A549 (cell line): ENCODE measurements at regions not wholly inside any gene's neighbourhood (a gene's known extent, or its start where the extent isn't known, plus 50 kb on each side); places are given as distances from the start of the nearest gene placed in this dataset.

Experiments used
- ATAC-seq, 2 experiments: fragments of 200-7000 bp in 1 of 2; fragments of >200 bp in 1 of 2; cut with Nextera tagmentation in 1 of 2; cut with Tn5 transposase in 1 of 2; 3 replicates each; pipeline versions ENCODE4 v1.8.0 to v1.9.1; 2018 to 2020; ENCODE audit warnings: mild to moderate bottlenecking in 1 of 2, moderate library complexity in 1 of 2
- CTCF ChIA-PET: fragments of 300-600 bp; sonication (Branson Sonifier 250); formaldehyde crosslinking; extraction: SDS; loops from one replicate; lab custom pipeline; 2021; ENCODE audit warnings: antibody characterized with exemption, inconsistent platforms; lab: Yijun Ruan, JAX
- POLR2A ChIA-PET: fragments of 350-600 bp; formaldehyde crosslinking; extraction: SDS; loops from one replicate; lab custom pipeline; 2021; ENCODE audit warnings: antibody characterized with exemption, inconsistent platforms; lab: Yijun Ruan, JAX
- DNase-seq, 2 experiments: peaks; one replicate each; pipeline versions ENCODE4 v3.0.0 to v3.0.0-alpha.2; 2011 to 2016; ENCODE audit warnings: low read depth in 1 of 2, low spot score in 1 of 2
- FAIRE-seq: peaks from 2 replicates; lab custom pipeline; 2011; peaks lifted over from hg19 to GRCh38; lab: Jason Lieb, UNC
- H3K27ac ChIP-seq, 2 experiments: fragments of >200 bp; sonication (Bioruptor Twin); formaldehyde crosslinking; 3 replicates each; pipeline ENCODE4 v1.5.1; 2016 to 2017
- H3K4me1 ChIP-seq: fragments of >200 bp; sonication (Bioruptor Twin); formaldehyde crosslinking; 3 replicates; pipeline ENCODE4 v1.6.1; 2016
- H3K4me2 ChIP-seq: fragments of >200 bp; sonication (Bioruptor Twin); formaldehyde crosslinking; 3 replicates; pipeline ENCODE4 v1.6.1; 2016
- H3K4me3 ChIP-seq: fragments of >200 bp; sonication (Bioruptor Twin); formaldehyde crosslinking; 3 replicates; pipeline ENCODE4 v1.5.1; 2016
- H3K9me3 ChIP-seq: fragments of >200 bp; sonication (Bioruptor Twin); formaldehyde crosslinking; 3 replicates; pipeline ENCODE4 v1.6.1; 2016
- CHD2 ChIP-seq: fragments of 150-350 bp; IDR thresholded peaks from 2 replicates; pipeline ENCODE4 v1.6.1; 2014; ENCODE audit warnings: low read length; ENCODE audit not compliant: partially characterized antibody
- CHD4 ChIP-seq: fragments of 200-600 bp; sonication (generic); IDR thresholded peaks from 2 replicates; pipeline ENCODE4 v1.6.1; 2016; ENCODE audit warnings: antibody characterized with exemption, mild to moderate bottlenecking, borderline replicate concordance
- EHF ChIP-seq: fragments of 250-450 bp; sonication (Bioruptor Pico); IDR thresholded peaks from 2 replicates; pipeline ENCODE4 v1.5.0; 2020; ENCODE audit warnings: mild to moderate bottlenecking
- FOSB ChIP-seq: fragments of 250-450 bp; sonication (Bioruptor Pico); IDR thresholded peaks from 2 replicates; pipeline ENCODE4 v1.5.0; 2020; ENCODE audit warnings: mild to moderate bottlenecking, moderate library complexity
- FOXS1 ChIP-seq: fragments of 250-450 bp; sonication (Bioruptor Pico); IDR thresholded peaks from 2 replicates; pipeline ENCODE4 v1.5.0; 2020; ENCODE audit warnings: mild to moderate bottlenecking, moderate library complexity
- HEYL ChIP-seq: fragments of 250-450 bp; sonication (Bioruptor Pico); IDR thresholded peaks from 2 replicates; pipeline ENCODE4 v1.8.0; 2021; ENCODE audit warnings: mild to moderate bottlenecking, moderate library complexity
- JUN ChIP-seq, 2 experiments: fragments of >200 bp; sonication (Bioruptor Twin); formaldehyde crosslinking; IDR thresholded peaks; 2 replicates in 1 of 2; 3 replicates in 1 of 2; pipeline ENCODE4 v1.6.1; 2016 to 2017
- KDM1A ChIP-seq: fragments of 200-600 bp; sonication (generic); IDR thresholded peaks from 2 replicates; pipeline ENCODE4 v1.6.1; 2016; ENCODE audit warnings: low read depth, mild to moderate bottlenecking
- NR3C1 ChIP-seq: fragments of >200 bp; sonication (Bioruptor Twin); formaldehyde crosslinking; IDR thresholded peaks from 3 replicates; pipeline ENCODE4 v1.6.1; 2017
- POLR2A ChIP-seq: IDR thresholded peaks from 2 replicates; pipeline ENCODE4 v1.6.1; 2012; ENCODE audit warnings: mild to moderate bottlenecking, low read length
- RCOR1 ChIP-seq: fragments of 150-350 bp; IDR thresholded peaks from 2 replicates; pipeline ENCODE4 v1.6.1; 2014; ENCODE audit warnings: antibody characterized with exemption, low read length, low read depth
- RNF2 ChIP-seq: fragments of 200-600 bp; sonication (generic); IDR thresholded peaks from 2 replicates; pipeline ENCODE4 v1.6.1; 2016; ENCODE audit warnings: low read depth, mild to moderate bottlenecking, antibody characterized with exemption, moderate library complexity, borderline replicate concordance
- SMC3 ChIP-seq: fragments of >200 bp; sonication (Bioruptor Twin); formaldehyde crosslinking; IDR thresholded peaks from 3 replicates; pipeline ENCODE4 v1.6.1; 2018; ENCODE audit warnings: inconsistent platforms
- TP53 ChIP-seq: fragments of 250-450 bp; sonication (Bioruptor Pico); IDR thresholded peaks from 2 replicates; pipeline ENCODE4 v1.5.0; 2021; ENCODE audit warnings: mild to moderate bottlenecking, moderate library complexity
- ZC3H11A ChIP-seq: fragments of 450-650 bp; IDR thresholded peaks from 2 replicates; pipeline ENCODE4 v1.6.1; 2014; ENCODE audit warnings: antibody characterized with exemption, mild to moderate bottlenecking
- ZFP36 ChIP-seq: fragments of 450-650 bp; IDR thresholded peaks from 2 replicates; pipeline ENCODE4 v1.6.1; 2014; ENCODE audit warnings: borderline replicate concordance; ENCODE audit not compliant: partially characterized antibody
- ZNF302 ChIP-seq: fragments of 250-450 bp; sonication (Bioruptor Pico); IDR thresholded peaks from 2 replicates; pipeline ENCODE4 v1.9.0; 2021; ENCODE audit warnings: inconsistent platforms, mild to moderate bottlenecking, moderate library complexity
- ZSCAN20 ChIP-seq: fragments of 250-450 bp; sonication (Bioruptor Pico); IDR thresholded peaks from 2 replicates; pipeline ENCODE4 v1.8.0; 2022; ENCODE audit warnings: mild to moderate bottlenecking, moderate library complexity
- WGBS: methylation state at CpG from one replicate; pipeline ENCODE4 v1.1.6; 2017; ENCODE audit errors: missing lambda C conversion rate; 5-methylcytosine and 5-hydroxymethylcytosine counted together
- TF ChIP-seq, protein P1 (sequence below): fragments of >200 bp; sonication (Bioruptor Twin); formaldehyde crosslinking; IDR thresholded peaks from 3 replicates; pipeline ENCODE4 v1.6.1; 2016
- TF ChIP-seq, protein P2 (sequence below): fragments of 250-450 bp; sonication (Bioruptor Pico); IDR thresholded peaks from 2 replicates; pipeline ENCODE4 v1.5.0; 2020; ENCODE audit warnings: low read depth, mild to moderate bottlenecking, moderate library complexity
- TF ChIP-seq, protein P3 (sequence below): fragments of 450-650 bp; IDR thresholded peaks from 2 replicates; pipeline ENCODE4 v1.6.1; 2014; ENCODE audit warnings: antibody characterized with exemption
- TF ChIP-seq, protein P4 (sequence below): fragments of 150-350 bp; IDR thresholded peaks from 2 replicates; pipeline ENCODE4 v1.6.1; 2014; ENCODE audit warnings: low read depth, mild to moderate bottlenecking, low read length

DNA sequence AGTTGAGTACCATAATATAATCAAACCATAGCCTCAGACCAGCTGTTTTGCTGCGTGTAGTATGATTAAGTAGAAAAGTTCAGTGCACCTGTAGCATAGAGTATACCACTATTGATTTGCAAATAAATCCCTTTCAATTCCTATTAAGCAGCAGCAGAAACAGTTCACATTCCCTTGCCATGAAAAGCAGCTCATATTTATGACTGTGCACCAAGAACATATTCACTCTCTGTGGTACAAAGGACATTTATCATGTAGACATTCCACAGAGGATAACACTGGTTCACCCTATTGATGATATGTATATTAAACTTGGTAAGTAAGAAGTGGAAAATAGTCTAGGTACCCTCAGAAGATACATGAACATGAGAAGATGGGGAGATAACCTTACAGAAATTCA, 1689.1 kb upstream of the CDH6 start:
- CTCF ChIA-PET, result no interaction called here
- TF ChIP-seq, protein P1, sequence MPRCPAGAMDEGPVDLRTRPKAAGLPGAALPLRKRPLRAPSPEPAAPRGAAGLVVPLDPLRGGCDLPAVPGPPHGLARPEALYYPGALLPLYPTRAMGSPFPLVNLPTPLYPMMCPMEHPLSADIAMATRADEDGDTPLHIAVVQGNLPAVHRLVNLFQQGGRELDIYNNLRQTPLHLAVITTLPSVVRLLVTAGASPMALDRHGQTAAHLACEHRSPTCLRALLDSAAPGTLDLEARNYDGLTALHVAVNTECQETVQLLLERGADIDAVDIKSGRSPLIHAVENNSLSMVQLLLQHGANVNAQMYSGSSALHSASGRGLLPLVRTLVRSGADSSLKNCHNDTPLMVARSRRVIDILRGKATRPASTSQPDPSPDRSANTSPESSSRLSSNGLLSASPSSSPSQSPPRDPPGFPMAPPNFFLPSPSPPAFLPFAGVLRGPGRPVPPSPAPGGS, result no peak
- TF ChIP-seq ZFP36 (no peak), SMC3 (no peak), HEYL (CRISPR knock-in tag) (no peak), TP53 (no peak), ZNF302 (CRISPR knock-in tag) (no peak), CHD2 (no peak), RNF2 (no peak), ZC3H11A (no peak), FOXS1 (no peak), ZSCAN20 (CRISPR knock-in tag) (no peak), CHD4 (no peak)
- TF ChIP-seq, protein P2, sequence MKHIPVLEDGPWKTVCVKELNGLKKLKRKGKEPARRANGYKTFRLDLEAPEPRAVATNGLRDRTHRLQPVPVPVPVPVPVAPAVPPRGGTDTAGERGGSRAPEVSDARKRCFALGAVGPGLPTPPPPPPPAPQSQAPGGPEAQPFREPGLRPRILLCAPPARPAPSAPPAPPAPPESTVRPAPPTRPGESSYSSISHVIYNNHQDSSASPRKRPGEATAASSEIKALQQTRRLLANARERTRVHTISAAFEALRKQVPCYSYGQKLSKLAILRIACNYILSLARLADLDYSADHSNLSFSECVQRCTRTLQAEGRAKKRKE, result no peak
- TF ChIP-seq, protein P3, sequence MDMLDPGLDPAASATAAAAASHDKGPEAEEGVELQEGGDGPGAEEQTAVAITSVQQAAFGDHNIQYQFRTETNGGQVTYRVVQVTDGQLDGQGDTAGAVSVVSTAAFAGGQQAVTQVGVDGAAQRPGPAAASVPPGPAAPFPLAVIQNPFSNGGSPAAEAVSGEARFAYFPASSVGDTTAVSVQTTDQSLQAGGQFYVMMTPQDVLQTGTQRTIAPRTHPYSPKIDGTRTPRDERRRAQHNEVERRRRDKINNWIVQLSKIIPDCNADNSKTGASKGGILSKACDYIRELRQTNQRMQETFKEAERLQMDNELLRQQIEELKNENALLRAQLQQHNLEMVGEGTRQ, result no peak
- no peaks in the 10 kb centered on the region for H3K4me1 ChIP-seq
- H3K9me3 ChIP-seq, result 0 out of 3 replicates have a peak, but pooled peaks cover under 1% of the 10 kb centered on the region
- 48% methylated on average over 1 of the region's 1 CpG for WGBS
- POLR2A ChIA-PET, result no interaction called here
- no peak for FAIRE-seq
- no peak overlapping the region for H3K27ac ChIP-seq
- no peak for DNase-seq
- ATAC-seq, result no peak
- no peak overlapping the region for H3K4me2 ChIP-seq
- H3K4me3 ChIP-seq, result no peak overlapping the region

DNA sequence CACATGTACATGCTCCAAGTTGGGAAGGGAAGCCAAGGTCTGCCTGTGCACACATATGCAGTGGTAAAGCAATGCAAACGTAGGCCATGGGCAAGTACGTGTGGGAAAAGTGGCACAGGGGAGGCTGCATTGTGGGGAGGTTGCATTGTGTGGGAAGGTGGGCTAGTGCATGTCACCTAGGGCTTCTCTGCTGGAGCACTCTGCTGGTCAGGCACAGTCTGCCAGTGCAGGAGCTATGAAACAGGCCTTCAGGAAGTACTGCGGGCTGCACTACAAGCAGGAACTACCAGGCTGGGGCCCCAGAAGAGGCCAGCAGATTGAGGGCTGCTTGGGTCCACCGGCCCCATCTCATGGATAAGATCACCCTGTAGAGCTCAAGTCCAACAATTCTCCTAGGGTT, 1694.6 kb upstream of the CDH6 start:
- ChIA-PET POLR2A (no interaction called here), CTCF (no interaction called here)
- FAIRE-seq (no peak), DNase-seq (no peak), ATAC-seq (no peak)
- Histone ChIP-seq H3K27ac (no peak overlapping the region), H3K9me3 (peaks cover 10% of the 10 kb centered on the region; the same call in 1 of the 3 replicates), H3K4me1 (no peaks in the 10 kb centered on the region), H3K4me3 (no peak overlapping the region), H3K4me2 (no peak overlapping the region)
- no peak for TF ChIP-seq EHF (CRISPR knock-in tag)
- TF ChIP-seq NR3C1, result no peak
- TF ChIP-seq RCOR1, result no peak
- TF ChIP-seq, protein P2, result no peak
- TF ChIP-seq ZNF302 (CRISPR knock-in tag), result no peak
- no peak for TF ChIP-seq FOSB (CRISPR knock-in tag)
- TF ChIP-seq KDM1A, result no peak
- no peak for TF ChIP-seq SMC3
- TF ChIP-seq ZSCAN20 (CRISPR knock-in tag), result no peak
- TF ChIP-seq JUN (IDR thresholded peaks at IDR 0.05), result no peak
- no peak for TF ChIP-seq RNF2
- TF ChIP-seq POLR2A, result no peak
- TF ChIP-seq, protein P4, sequence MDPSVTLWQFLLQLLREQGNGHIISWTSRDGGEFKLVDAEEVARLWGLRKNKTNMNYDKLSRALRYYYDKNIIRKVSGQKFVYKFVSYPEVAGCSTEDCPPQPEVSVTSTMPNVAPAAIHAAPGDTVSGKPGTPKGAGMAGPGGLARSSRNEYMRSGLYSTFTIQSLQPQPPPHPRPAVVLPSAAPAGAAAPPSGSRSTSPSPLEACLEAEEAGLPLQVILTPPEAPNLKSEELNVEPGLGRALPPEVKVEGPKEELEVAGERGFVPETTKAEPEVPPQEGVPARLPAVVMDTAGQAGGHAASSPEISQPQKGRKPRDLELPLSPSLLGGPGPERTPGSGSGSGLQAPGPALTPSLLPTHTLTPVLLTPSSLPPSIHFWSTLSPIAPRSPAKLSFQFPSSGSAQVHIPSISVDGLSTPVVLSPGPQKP, result no peak
- no peak for TF ChIP-seq CHD2
- TF ChIP-seq ZFP36, result no peak
- WGBS, result 47% methylated on average over 4 of the region's 4 CpGs
